HG02973 (cell line): ENCODE measurements at regions not wholly inside any gene's neighbourhood (a gene's known extent, or its start where the extent isn't known, plus 50 kb on each side); places are given as distances from the start of the nearest gene placed in this dataset.
"Not testable (repeated sequence)": the region's sequence is repeated elsewhere in the genome, so short reads cannot be mapped to it uniquely, and the experiment has no call there.

Source experiments
- ATAC-seq: cut with Tn5 transposase; IDR thresholded peaks from one replicate; pipeline ENCODE4 v1.9.1; 2021; ENCODE audit warnings: moderate library complexity; ENCODE audit not compliant: unreplicated experiment

DNA sequence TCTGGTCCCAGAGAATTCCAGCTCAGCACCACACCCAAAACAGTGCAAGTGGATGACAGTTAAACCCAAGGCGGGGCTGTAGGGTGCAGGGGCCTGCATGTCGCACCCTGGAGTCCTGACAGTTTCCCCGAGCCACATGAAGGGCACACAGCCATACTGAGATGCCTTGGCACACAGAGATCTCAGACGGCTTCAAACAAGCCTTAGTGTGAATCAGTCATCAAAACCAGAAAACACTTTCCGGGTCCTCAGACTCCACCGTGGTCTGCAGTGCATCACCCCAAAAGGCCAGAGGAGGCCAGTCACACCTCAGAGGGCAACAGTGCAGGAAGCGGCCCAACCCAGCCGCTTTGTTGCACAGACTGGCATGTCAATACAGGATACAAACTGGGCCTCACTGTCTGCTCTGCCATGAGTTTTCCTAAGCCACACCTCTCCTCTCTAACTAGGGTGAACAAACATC is 64.6 kb upstream of the ENPP6 start:
- peak; percentile 32 for ATAC-seq

DNA sequence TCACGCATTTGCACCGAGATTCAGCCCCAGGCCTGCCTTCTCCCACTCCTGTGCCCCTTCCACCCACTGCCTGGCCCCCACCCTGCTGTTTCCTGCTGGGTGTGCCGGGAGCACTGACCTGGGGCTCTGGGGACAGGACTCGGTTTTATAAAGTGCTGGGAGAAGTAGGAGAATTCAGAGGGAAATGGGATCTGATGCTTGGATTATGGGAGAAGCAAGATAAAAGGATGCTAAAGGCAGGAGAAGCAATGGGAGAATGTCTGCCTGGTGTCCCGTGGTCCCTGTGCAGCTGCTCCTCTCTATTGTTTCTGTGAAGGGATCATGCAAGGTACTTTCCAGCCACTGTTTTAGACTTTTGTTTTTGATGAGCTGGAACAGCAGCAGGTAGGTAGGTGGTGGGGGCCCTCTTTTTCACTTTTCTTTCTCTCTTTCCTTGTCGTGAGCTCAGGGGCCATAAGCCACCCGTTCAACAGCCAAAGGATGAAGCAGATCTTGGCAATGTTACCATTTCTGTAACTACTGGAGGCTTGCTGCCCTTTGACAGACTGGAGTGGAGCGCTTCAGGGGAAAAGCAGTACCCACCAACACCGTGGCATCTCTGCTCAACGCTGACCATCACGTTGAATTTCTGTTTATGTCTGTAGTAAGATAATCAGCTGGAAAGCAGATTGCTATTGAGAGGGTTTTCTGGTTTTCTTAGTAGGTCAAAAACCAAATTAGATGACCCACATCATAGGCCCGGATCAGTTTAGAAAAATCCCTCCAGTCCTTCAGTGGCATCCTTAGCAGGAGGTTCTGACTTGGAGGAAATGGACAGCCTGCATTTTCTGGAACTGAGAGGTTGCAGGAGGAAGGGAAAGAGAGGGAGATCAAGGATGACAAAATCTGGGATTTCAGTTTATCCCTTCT is 63.8 kb upstream of the ENPP6 start:
- ATAC-seq, result peak; percentile 37

DNA sequence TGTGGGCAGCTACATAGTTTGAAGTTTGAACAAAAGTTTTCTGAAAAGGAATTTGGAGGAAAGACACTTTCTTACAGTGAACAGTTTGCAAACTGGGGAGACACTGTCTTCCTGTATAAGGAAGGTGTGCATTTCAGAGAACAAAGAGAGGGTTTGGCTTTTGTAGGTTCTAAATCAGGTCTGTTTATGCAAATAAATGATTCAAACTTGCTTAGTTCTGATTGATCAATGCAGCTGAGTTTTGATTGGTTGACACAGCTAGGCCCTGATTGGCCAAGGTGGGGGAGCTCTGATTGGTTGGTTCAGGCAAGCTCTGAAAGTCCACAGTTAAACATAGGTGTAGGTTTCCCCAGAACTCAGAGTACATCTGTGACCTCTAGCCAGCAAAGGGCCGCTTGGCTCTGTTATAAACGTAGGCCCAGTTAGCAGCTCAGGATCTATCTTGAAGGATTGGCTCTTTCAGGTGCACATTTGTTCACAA is 63.0 kb upstream of the ENPP6 start:
- peak; percentile 24 for ATAC-seq

DNA sequence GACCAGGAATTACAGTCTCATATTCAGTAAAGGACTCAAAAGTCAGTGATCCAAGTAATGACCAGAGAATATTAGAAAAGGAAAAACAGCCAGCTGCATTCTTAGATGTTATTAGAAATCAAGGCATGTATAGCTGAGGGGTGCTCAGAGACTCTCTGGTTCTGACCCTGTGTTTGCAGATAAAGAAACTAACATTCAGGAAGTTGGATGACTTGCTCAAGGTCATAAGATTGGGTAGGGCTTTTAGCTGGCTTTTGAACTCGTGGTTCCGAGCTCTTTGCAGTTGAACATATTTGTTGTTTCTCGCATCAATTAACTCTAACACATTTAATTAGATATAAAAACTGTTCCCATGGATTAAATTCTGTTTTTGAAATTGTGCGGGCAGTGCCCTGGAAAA is 62.5 kb upstream of the ENPP6 start:
- ATAC-seq, result no peak

DNA sequence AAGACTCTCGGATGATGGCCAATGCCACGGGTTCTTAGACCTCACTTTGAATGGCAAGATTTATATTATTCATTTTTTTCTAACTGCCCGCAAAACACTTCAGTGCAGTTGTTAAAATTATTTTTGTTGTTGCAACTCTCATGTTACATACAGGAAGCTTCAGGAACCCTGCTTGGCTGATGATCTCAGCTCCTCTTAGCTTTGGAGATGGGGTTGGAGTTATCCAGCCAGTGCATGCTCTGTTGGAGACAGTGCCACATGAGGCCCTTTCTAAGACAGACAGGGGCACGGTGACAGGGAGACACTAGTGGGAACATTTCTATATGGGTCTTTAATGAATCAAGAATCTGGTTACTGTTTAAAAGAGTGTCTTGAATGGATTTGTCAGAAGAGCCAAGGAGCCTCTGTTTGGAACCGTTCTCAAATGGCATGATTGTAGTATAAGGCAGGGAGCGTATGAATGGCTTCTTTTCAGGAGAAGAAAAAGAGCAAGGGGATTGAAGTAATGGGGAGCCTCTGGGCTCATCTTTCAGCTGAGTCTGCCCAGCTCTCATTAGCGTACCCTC is 61.9 kb upstream of the ENPP6 start:
- ATAC-seq, result no peak

DNA sequence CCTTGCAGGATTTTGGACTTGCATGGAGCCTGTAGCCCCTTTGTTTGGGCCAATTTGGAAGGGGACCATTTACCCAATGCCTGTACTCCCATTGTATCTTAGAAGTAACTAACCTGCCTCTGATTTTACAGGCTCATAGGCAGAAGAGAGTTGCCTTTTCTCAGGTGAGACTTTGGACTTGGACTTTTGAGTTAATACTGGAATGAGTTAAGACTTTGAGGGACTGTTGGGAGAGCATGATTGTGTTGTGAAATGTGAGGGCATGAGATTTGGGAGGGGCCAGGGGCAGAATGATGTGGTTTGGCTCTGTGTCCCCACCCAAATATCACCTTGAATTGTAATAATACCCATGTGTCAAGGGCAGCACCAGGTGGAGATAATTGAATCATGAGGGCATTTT is 60.1 kb upstream of the ENPP6 start:
- not testable (repeated sequence) for ATAC-seq

DNA sequence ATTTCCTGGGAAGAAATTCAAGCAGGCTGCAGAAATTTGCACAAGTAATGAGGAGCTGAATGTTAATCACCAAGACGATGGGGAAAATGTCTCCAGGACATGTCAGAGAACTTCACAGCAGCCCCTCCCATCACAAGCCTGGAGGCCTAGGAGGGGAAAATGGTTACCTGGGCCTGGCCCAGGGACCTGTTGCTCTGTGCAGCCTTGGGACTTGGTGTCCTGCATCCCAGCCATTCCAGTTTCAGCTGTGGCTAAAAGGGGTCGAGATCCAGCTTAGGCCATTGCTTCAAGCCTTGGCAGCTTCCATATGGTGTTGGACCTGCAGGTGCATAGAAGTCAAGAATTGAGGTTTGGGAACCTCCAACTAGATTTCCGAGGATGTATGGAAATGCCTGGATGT is 59.3 kb upstream of the ENPP6 start:
- not testable (repeated sequence) for ATAC-seq

DNA sequence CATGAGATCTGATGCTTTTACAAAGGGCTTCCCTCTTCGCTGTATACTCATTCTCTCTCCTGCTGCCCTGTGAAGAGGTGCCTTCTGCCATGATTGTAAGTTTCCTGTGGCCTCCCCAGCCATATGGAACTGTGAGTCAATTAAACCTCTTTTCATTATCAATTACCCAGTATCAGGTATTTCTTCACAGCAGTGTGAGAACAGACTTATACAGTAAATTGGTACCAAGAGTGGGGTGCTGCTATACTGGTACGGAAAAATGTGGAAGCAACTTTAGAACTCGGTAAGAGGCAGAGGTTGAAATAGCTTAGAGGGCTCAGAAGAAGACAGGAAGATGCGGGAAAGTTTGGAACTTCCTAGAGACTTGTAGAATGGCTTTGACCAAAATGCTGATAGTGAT is 58.7 kb upstream of the ENPP6 start:
- ATAC-seq, result not testable (repeated sequence)

DNA sequence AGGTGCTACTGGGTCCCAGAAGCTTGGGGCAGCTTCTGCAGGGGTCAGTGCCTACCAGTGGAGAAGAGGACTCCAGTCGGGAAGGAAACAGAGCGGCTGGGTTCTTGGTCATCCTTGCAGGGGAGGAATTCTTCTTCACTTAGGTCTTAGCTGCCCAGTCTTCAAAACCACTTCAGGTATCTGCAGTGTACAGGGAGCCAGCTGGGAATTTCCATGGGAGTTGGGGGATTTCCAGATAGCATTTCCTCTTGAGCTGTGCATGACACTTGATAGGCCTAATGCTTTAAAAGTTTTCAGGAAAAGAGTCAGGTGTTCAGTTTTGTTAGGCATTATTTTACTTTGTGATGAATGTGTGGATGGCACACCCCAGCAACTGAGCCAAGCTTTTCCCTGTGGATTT is 58.1 kb upstream of the ENPP6 start:
- no peak for ATAC-seq

DNA sequence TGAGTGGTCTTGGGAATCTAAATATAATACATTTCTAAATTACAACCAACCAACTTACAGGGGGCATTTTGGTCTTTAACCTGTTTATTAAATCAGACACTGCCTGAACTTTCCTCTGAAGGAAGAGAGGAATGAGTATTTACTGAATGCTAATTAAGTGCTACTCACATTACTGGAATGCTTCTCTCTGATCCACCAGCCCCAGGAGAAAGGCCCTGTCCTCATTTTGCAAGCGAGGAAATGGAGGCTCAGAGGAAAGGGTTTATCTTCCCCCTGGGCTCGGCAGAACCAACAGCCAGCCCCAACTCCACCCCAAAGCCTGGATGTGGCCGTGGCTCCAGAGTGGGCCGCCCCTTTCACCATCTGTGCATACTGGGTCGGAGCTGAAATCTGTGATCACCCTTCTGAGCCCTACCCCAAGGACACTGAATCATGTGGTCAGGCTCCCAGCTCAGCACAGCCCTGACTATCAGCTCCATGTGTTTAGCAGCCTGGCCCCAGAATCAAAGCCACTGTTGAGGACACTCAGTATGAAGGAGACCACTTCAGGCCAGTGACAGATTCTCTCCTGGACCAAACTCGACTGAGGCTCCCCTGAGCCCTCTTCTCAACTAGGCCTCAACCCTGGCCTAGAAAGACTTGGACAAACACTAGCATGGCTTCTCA is 56.7 kb upstream of the ENPP6 start:
- ATAC-seq, result no peak

DNA sequence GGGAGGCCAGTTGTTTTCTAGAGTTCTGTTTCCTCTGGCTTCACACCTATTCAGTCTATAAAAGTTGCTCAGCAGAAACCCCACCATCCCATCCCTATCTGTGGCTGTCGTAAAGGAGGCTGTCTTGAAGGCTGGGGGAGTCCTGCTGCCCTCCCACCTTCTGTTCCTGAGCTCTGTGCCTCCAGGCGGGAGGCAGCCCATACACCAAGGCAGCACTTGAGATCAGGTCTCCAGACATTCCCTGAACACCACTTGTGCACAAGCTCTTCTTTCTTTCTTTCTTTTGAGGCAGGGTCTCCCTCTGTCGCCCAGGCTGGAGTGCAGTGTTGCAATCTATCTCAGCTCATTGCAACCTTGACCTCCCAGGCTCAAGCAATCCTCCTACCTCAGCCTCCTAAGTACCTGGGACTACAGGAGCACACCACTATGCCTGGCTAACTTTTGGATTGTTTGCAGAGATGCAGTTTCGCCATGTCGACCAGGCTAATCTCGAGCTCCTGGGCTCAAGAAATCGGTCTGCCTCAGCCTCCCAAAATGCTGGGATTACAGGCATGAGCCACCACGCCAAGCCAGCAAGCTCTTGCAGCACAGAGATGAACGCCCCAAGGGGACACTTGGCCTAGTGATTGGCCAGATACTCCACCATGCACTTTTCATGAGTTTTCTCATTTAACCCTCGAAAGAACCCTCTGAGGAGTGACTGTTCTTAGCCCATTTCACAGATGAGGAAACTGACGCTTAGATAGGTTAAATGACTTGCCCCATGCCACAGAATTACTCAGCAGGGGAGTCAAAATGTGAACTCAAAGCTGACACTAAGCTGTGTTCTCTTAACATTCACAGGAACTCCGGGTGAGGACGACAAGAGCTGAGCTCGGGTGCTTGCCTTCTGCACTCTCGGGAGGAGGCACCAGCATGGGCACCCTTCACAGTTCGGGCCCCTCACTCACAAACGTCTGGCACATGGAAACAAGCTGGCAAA is 55.8 kb upstream of the ENPP6 start:
- no peak for ATAC-seq

DNA sequence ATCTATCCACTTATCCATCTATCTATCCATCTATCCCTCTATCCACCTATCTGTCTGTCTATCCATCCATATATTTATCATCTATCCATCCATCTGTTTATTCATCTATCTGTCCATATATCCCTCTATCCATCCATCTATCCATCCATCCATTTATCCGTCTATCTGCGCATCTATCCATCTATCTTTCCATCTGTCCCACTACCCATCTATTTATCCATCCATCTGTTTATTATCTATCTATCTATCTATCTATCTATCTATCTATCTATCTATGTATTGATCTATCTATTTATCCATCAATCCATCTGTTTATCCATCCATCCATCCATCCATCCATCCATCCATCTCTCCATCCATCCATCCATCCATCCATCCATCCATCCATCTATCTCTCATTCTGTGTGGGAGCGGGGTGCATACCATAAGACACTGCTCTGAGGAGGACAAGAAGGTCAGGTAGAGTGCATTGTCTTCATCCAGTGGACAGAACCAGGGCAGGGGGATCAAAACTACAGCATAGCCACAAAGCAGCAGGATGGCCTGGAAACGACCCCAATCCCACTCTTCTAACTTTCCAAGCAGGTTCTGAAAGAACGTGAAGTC is 53.2 kb upstream of the ENPP6 start:
- no peak for ATAC-seq

DNA sequence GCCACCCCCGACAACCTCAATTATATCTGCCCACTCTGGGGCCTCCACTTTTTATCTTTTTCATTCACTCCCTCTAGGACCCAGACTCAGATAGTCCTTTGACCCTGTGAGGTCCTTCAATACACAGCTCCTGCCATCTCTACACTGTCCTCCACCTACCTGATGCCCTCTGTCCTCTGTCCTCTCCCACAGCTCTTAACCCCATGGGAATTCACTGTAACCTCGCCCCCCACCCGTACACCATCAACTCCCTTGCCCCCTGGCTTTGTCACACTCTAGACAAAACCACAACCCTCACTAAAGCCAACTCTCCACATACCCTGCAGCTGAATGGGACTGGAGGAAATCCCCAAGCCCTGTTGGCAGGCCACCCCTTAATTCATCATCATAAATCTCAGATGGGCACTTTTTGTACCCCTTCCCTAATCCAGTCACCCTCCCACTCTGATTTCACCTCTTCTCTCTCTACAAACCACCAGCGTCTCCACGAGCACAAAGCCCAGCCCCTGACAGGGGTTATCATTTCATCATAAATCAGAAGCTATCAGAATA is 52.3 kb upstream of the ENPP6 start:
- no peak for ATAC-seq

DNA sequence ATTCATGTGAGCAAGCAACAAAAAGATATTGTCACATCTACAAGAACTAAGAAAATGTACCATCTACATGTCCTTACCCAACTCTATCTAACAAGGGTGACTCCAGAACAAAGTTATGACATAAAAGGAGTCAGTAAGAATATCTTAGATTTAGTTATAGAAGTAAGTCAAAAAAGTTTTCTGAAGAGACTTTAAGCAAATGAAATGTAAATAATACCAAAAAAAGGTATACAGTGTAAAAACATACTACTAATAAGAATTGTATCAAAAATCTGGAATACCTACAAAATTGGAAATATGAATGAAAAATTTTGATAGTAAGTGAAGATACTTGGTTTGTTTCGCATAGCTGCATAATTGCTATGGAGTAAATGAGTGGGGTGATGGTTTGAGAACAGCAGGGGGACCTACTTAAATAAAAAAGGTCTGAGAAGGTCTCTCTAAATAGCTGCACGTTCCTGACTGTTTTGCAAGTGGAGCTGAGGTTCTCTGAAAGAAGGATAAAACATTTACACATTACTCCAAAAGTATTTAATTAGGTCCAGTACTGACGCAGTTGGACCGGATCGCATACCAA is 51.0 kb upstream of the ENPP6 start:
- no peak for ATAC-seq

DNA sequence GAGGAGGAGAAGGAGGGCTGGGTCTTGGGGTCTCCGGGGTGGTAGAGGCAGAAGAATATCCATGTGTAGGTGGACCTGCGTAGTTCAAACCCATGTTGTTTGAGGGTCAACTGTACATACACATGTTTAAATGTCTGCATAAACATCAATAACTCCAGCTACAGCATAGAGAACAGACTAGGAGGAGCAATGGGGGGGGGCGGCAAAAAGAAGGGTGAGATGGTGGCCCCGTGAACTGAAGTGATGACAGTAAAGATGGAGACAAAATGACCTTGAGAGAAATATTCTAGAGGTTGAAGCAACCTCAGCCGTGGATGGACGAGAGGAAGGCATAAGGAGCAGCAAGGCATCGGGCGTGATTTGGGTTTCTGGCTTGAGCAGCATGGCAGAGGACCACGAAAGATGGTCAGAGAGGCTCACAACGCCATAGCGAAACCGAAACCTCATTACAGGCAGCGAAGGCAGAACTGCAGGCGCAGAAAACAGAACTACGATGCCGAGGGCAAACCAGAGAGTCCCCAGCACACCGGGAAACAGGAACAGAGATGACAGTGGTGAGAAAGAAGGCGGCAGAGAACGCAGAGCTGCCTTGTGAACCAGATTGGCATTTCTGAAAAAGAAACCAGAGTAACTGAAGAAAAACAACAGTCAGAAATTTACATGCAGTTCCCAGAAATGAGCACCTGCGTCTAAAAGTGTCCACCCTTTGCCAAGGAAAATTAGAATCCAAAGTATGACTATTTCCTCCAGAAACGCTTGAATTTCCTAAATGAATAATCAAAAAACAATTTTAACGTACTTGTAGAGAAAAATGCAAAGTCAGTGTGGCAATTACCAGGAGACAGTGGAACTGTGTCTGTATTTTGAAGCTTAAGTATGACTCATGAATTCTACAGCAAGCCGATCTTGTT is 50.3 kb upstream of the ENPP6 start:
- peak; percentile 75 for ATAC-seq
